IgD-negative memory B cell (primary cell): ENCODE measurements at regions not wholly inside any gene's neighbourhood (a gene's known extent, or its start where the extent isn't known, plus 50 kb on each side); places are given as distances from the start of the nearest gene placed in this dataset.
A peak's percentile ranks its signal among the peaks of the same experiment; 100 is the strongest.

Experiments used
- H3K27ac Mint-ChIP-seq, 3 donors: one replicate each; pipeline ENCODE4 v1.8.0; 2020 to 2022; ENCODE audit warnings: mild to moderate bottlenecking in 3 of 3, mixed read lengths in 3 of 3, moderate library complexity in 1 of 3
- H3K27me3 Mint-ChIP-seq: one replicate; pipeline ENCODE4 v1.8.0; 2021; ENCODE audit warnings: mixed read lengths
- H3K36me3 Mint-ChIP-seq: one replicate; pipeline ENCODE4 v1.8.0; 2020; ENCODE audit warnings: mild to moderate bottlenecking, mixed read lengths
- H3K4me1 Mint-ChIP-seq, 3 donors: one replicate each; pipeline ENCODE4 v1.8.0; 2020 to 2022; ENCODE audit warnings: mixed read lengths in 3 of 3, mild to moderate bottlenecking in 1 of 3
- H3K4me3 Mint-ChIP-seq, 4 donors: one replicate each; pipeline ENCODE4 v1.8.0; 2020 to 2022; ENCODE audit warnings: mild to moderate bottlenecking in 4 of 4, mixed read lengths in 4 of 4, moderate library complexity in 3 of 4
- H3K9me3 Mint-ChIP-seq, 3 donors: one replicate each; pipeline ENCODE4 v1.8.0; 2020 to 2021; ENCODE audit warnings: mixed read lengths in 3 of 3, mild to moderate bottlenecking in 1 of 3

- no peaks in the 10 kb centered on the region for H3K27me3 Mint-ChIP-seq
- peak overlapping the region in 1 of 4 donors; percentile 87 for H3K4me3 Mint-ChIP-seq
- H3K9me3 Mint-ChIP-seq = no peaks in the 10 kb centered on the region
- H3K27ac Mint-ChIP-seq = no peak overlapping the region
- peaks cover 1% of the 10 kb centered on the region for H3K36me3 Mint-ChIP-seq
- peaks cover 15 to 24% (median 23%) of the 10 kb centered on the region in 3 donors for H3K4me1 Mint-ChIP-seq
Measured at GRCh38 chr20:22373164-22373895, 211.0 kb downstream of the FOXA2 start.

- Mint-ChIP-seq H3K27me3 (no peaks in the 10 kb centered on the region), H3K27ac (peak overlapping the region in 1 of 3 donors; percentile 50), H3K9me3 (no peaks in the 10 kb centered on the region), H3K4me1 (peaks cover 15 to 25% (median 23%) of the 10 kb centered on the region in 3 donors), H3K4me3 (peak overlapping the region in 3 of 4 donors; percentile 54 to 90 (median 82)), H3K36me3 (peaks cover 1% of the 10 kb centered on the region)
Measured at GRCh38 chr20:22371843-22372242, 212.5 kb downstream of the FOXA2 start.

DNA sequence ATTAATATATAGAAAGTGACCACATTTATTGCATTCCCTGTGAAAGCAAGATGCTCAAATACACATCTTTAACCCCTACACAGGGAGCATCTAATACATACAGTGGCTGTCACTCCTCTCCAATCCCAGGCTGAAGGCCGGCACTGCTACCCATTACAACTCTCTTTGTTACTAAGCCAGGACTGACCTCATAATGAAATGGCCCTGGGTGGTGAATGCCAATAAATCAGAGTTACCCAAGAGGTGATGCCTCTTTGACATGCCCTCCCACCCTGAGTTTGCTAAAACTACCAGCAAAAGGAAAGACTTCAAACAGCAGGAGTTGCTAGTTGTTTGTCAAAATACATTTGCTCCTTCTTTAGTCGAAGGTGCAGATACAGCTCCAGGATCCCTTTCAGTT is 214.2 kb downstream of the FOXA2 start:
- H3K27me3 Mint-ChIP-seq = no peaks in the 10 kb centered on the region
- H3K27ac Mint-ChIP-seq = no peak overlapping the region
- H3K4me3 Mint-ChIP-seq = no peak overlapping the region
- H3K4me1 Mint-ChIP-seq = peaks cover 15 to 25% (median 23%) of the 10 kb centered on the region in 3 donors
- peaks cover 0 to 3% (median 2%) of the 10 kb centered on the region in 3 donors for H3K9me3 Mint-ChIP-seq
- peaks cover 1% of the 10 kb centered on the region for H3K36me3 Mint-ChIP-seq

DNA sequence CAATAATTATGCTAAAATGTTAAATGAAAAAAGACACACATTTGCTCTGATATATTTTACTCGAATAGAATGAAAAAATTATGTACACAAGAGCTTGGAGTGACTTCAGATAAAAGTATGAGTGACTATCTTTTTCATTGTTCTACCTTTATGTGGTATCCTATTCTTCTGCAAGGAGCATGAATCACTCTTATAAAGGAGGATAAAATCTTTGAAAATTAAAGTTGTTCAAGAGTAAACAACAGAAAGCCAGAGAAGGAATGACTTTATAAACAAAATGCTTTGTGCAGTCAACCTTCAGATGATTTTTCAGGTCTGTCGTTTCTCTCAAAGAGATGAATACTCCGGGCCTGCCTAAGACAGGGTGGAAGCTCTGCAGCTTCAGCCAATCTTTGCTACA is 215.3 kb downstream of the FOXA2 start:
- Mint-ChIP-seq H3K4me1 (peaks cover 15 to 25% (median 22%) of the 10 kb centered on the region in 3 donors), H3K36me3 (peaks cover 1% of the 10 kb centered on the region), H3K27ac (no peak overlapping the region), H3K27me3 (no peaks in the 10 kb centered on the region), H3K9me3 (peaks cover 0 to 3% (median 2%) of the 10 kb centered on the region in 3 donors), H3K4me3 (peak overlapping the region in 1 of 4 donors; percentile 47)

GRCh38 chr20:22368235-22368634 is 216.1 kb downstream of the FOXA2 start:
- Mint-ChIP-seq H3K27ac (no peak overlapping the region), H3K27me3 (no peaks in the 10 kb centered on the region), H3K4me3 (no peak overlapping the region), H3K36me3 (no peaks in the 10 kb centered on the region), H3K9me3 (peaks cover 0 to 11% (median 3%) of the 10 kb centered on the region in 3 donors), H3K4me1 (peaks cover 15 to 20% (median 18%) of the 10 kb centered on the region in 3 donors)

- H3K27me3 Mint-ChIP-seq = no peaks in the 10 kb centered on the region
- H3K36me3 Mint-ChIP-seq = no peaks in the 10 kb centered on the region
- H3K4me3 Mint-ChIP-seq = no peak overlapping the region
- no peak overlapping the region for H3K27ac Mint-ChIP-seq
- H3K9me3 Mint-ChIP-seq = peaks cover 0 to 11% (median 3%) of the 10 kb centered on the region in 3 donors
- peaks cover 10 to 15% (median 12%) of the 10 kb centered on the region in 3 donors for H3K4me1 Mint-ChIP-seq
Measured at GRCh38 chr20:22366631-22367030, 217.7 kb downstream of the FOXA2 start.

DNA sequence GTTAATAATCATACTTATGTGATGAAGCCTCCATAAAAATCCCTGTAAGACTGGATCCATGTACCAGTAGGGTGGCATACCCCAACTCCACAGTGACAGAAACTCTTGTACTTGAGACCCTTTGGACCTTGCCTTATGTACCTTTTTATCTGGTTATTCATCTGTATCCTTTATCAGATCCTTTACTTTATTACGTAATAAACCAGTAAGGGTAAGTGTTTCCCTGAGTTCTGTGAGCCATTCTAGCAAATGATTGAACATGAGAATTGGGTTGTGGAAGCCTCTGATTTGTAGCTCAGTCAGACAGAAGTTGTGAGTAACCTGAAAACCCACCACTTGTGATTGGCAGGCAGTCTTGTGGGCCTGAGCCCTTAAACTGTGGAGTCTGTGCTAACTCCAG is 229.7 kb downstream of the FOXA2 start:
- Mint-ChIP-seq H3K4me1 (no peaks in the 10 kb centered on the region), H3K36me3 (peaks cover 3% of the 10 kb centered on the region), H3K9me3 (peaks cover 0 to 5% (median 1%) of the 10 kb centered on the region in 3 donors), H3K4me3 (no peak overlapping the region), H3K27ac (no peak overlapping the region), H3K27me3 (peaks cover 4% of the 10 kb centered on the region)

GRCh38 chr20:22353586-22353985 is 230.8 kb downstream of the FOXA2 start:
- peaks cover 8% of the 10 kb centered on the region for H3K27me3 Mint-ChIP-seq
- peaks cover 3% of the 10 kb centered on the region for H3K36me3 Mint-ChIP-seq
- H3K9me3 Mint-ChIP-seq = peaks cover 0 to 3% (median 0%) of the 10 kb centered on the region in 3 donors
- no peak overlapping the region for H3K27ac Mint-ChIP-seq
- no peak overlapping the region for H3K4me3 Mint-ChIP-seq
- H3K4me1 Mint-ChIP-seq = no peaks in the 10 kb centered on the region

GRCh38 chr20:22352019-22352418 is 232.4 kb downstream of the FOXA2 start:
- peaks cover 0 to under 1% (median 0%) of the 10 kb centered on the region in 3 donors for H3K4me1 Mint-ChIP-seq
- H3K27ac Mint-ChIP-seq = no peak overlapping the region
- peaks cover 0 to 3% (median 0%) of the 10 kb centered on the region in 3 donors for H3K9me3 Mint-ChIP-seq
- H3K36me3 Mint-ChIP-seq = peaks cover under 1% of the 10 kb centered on the region
- H3K27me3 Mint-ChIP-seq = peaks cover 12% of the 10 kb centered on the region
- H3K4me3 Mint-ChIP-seq = no peak overlapping the region

DNA sequence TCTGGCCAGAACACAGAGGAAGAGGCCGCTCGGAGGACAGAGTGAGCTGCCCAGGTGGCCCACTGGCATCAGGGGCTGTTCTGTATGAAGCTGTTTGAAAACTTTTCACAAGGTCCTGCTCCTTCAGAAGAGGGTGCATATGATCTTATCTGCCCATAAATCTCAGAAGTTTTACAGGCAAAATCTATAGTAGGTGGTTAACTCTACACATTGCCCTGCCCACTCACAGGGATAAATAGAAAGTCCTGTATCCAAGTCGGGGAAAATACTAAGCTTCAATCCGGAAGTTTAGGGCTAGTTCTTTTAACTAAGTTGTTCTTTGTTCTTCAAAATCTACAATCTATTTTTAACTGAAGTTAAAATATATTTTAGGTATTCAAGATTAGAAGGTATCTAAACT is 233.7 kb downstream of the FOXA2 start:
- Mint-ChIP-seq H3K9me3 (peaks cover 0 to 3% (median 0%) of the 10 kb centered on the region in 3 donors), H3K4me1 (peaks cover 0 to 7% (median 7%) of the 10 kb centered on the region in 3 donors), H3K27me3 (peaks cover 14% of the 10 kb centered on the region), H3K27ac (no peak overlapping the region), H3K4me3 (no peak overlapping the region), H3K36me3 (no peaks in the 10 kb centered on the region)

DNA sequence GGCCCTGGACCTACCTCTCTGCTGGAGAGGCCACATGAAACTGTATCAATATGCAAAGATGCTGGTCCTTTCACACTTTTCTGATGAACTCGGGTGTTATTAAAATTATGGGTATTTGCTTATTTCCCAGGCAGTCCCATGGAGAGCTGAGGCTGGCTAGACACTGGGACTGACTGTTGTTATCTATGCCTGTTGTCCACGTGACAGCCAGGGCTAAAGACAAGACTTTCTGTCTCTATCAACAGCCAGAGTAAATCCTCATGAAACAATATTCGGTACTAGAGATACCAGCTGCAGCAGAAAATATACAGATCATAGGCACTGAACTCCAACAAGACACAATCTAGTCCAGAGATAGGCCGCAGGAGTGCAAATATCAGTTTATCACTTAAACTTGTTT is 236.4 kb downstream of the FOXA2 start:
- peaks cover 0 to 7% (median 7%) of the 10 kb centered on the region in 3 donors for H3K4me1 Mint-ChIP-seq
- peak overlapping the region in 1 of 3 donors; percentile 2 for H3K27ac Mint-ChIP-seq
- no peaks in the 10 kb centered on the region for H3K36me3 Mint-ChIP-seq
- peaks cover 14% of the 10 kb centered on the region for H3K27me3 Mint-ChIP-seq
- no peak overlapping the region for H3K4me3 Mint-ChIP-seq
- H3K9me3 Mint-ChIP-seq = peaks cover 0 to 1% (median 0%) of the 10 kb centered on the region in 3 donors

- H3K36me3 Mint-ChIP-seq = no peaks in the 10 kb centered on the region
- no peak overlapping the region for H3K4me3 Mint-ChIP-seq
- peaks cover 10% of the 10 kb centered on the region for H3K27me3 Mint-ChIP-seq
- H3K9me3 Mint-ChIP-seq = peaks cover 0 to 1% (median 0%) of the 10 kb centered on the region in 3 donors
- no peak overlapping the region for H3K27ac Mint-ChIP-seq
- peaks cover 0 to 7% (median 7%) of the 10 kb centered on the region in 3 donors for H3K4me1 Mint-ChIP-seq
Measured at GRCh38 chr20:22346716-22347115, 237.7 kb downstream of the FOXA2 start.

- Mint-ChIP-seq H3K36me3 (no peaks in the 10 kb centered on the region), H3K9me3 (no peaks in the 10 kb centered on the region), H3K27ac (no peak overlapping the region), H3K4me1 (peaks cover 0 to 8% (median 7%) of the 10 kb centered on the region in 3 donors), H3K27me3 (peaks cover 9% of the 10 kb centered on the region), H3K4me3 (no peak overlapping the region)
Measured at GRCh38 chr20:22343612-22344011, 240.8 kb downstream of the FOXA2 start.

DNA sequence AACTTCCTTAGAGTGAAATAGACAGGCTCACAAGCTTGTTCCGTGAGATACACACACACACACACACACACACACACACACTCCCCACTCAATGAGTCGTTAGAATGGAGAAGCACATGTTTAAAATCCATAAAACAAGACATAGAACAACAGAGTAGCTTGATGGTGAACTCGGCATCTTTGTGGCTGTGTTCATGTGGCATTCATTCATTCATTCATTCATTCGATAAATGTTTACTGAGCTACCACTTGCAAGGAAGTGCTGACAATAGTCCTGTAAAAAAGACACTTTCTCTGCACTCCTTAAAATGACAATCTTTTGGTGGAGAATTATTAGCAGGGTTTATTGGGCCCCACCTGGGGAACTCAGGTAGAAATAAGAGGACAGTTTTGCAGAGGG is 242.0 kb downstream of the FOXA2 start:
- Mint-ChIP-seq H3K36me3 (no peaks in the 10 kb centered on the region), H3K4me3 (no peak overlapping the region), H3K9me3 (no peaks in the 10 kb centered on the region), H3K27me3 (peaks cover 10% of the 10 kb centered on the region), H3K4me1 (peaks cover 0 to 8% (median 7%) of the 10 kb centered on the region in 3 donors), H3K27ac (no peak overlapping the region)

GRCh38 chr20:22341508-22341907 is 242.9 kb downstream of the FOXA2 start:
- no peaks in the 10 kb centered on the region for H3K9me3 Mint-ChIP-seq
- no peak overlapping the region for H3K27ac Mint-ChIP-seq
- no peak overlapping the region for H3K4me3 Mint-ChIP-seq
- H3K36me3 Mint-ChIP-seq = no peaks in the 10 kb centered on the region
- H3K27me3 Mint-ChIP-seq = peaks cover 5% of the 10 kb centered on the region
- H3K4me1 Mint-ChIP-seq = peaks cover 0 to 5% (median 2%) of the 10 kb centered on the region in 3 donors

DNA sequence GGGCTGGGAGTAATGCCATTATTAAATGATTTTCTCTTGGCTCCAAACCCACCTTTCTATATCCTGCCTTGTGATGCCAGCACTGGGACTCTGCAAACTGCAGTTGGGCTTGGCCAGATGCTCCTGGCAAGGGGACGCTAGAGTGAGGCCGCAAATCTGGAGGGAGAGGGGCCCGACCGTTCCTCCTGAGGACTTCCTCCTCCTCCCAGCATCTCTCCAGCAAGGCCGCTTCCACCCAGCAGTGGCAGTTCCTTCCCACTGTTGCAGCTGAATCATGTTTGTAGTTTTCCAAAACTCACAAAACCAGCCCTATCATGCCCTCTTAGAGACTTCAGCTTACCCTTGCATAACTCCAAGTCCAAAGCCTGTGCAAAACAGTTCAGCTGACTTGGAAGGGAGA is 244.4 kb downstream of the FOXA2 start:
- Mint-ChIP-seq H3K27me3 (peaks cover 5% of the 10 kb centered on the region), H3K36me3 (no peaks in the 10 kb centered on the region), H3K4me1 (peaks cover 0 to 1% (median 0%) of the 10 kb centered on the region in 3 donors), H3K27ac (no peak overlapping the region), H3K4me3 (no peak overlapping the region), H3K9me3 (no peaks in the 10 kb centered on the region)
